ENCODE measurements at regions not wholly inside any gene's neighbourhood (a gene's known extent, or its start where the extent isn't known, plus 50 kb on each side); places are given as distances from the start of the nearest gene placed in this dataset.
A peak's percentile ranks its signal among the peaks of the same experiment; 100 is the strongest.

GRCh38 chr11:71341173-71341572 lies 88.8 kb upstream of the SHANK2 start:
- no peak for DNase-seq (ENCODE audit: low read depth)
- TF ChIP-seq CTCF (IDR thresholded peaks at IDR 0.05; ENCODE audit: insufficient read depth, low read depth, low read length) = no peak

GRCh38 chr11:71340086-71340606 lies 87.8 kb upstream of the SHANK2 start:
- no peak for TF ChIP-seq CTCF (IDR thresholded peaks at IDR 0.05; ENCODE audit: insufficient read depth, low read depth, low read length)
- H3K4me3 ChIP-seq (ENCODE audit: low read depth, low read length) = no peak overlapping the region
- DNase-seq (ENCODE audit: low read depth) = no peak

More at GRCh38 chr11:71341173-71341572, 88.8 kb upstream of the SHANK2 start:
- H3K4me3 ChIP-seq (ENCODE audit: low read depth, low read length) = no peak overlapping the region

DNA sequence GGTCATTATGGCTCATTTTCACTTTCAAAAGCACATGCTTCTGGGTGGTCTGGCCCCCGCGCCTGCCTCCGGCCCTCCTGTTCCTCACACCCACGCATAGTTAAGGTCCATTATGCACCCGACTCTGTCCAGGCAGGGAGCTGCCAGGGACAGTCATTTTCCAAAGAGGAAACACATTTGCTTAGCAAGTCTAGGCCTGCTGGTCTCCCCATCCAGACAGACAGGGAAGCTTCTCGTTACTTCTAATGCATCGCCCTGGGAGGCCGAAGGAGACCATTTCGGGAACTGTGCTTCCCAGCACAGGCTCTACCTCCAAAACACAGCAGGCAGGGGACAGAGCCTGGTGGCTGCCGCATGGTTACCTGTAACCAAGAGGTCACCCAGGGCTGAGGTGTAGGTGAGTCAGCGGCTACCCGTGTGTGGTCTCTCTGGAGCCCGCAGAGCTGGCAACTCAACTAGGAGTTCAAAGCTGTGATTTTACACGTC lies 87.1 kb upstream of the SHANK2 start:
- no peak for DNase-seq (ENCODE audit: low read depth)
- TF ChIP-seq CTCF (IDR thresholded peaks at IDR 0.05; ENCODE audit: insufficient read depth, low read depth, low read length) = no peak
- H3K4me3 ChIP-seq (ENCODE audit: low read depth, low read length) = no peak overlapping the region

- H3K4me3 ChIP-seq (ENCODE audit: low read depth, low read length) = no peak overlapping the region
- no peak for TF ChIP-seq CTCF (IDR thresholded peaks at IDR 0.05; ENCODE audit: insufficient read depth, low read depth, low read length)
- DNase-seq (ENCODE audit: low read depth) = peak; percentile 72
Observed at GRCh38 chr11:71338801-71339395, 86.5 kb upstream of the SHANK2 start.

GRCh38 chr11:71336996-71337754 lies 84.8 kb upstream of the SHANK2 start:
- no peak for DNase-seq (ENCODE audit: low read depth)
- H3K4me3 ChIP-seq (ENCODE audit: low read depth, low read length) = no peak overlapping the region
- no peak for TF ChIP-seq CTCF (IDR thresholded peaks at IDR 0.05; ENCODE audit: insufficient read depth, low read depth, low read length)

GRCh38 chr11:71336176-71336995 lies 84.0 kb upstream of the SHANK2 start:
- no peak overlapping the region for H3K4me3 ChIP-seq (ENCODE audit: low read depth, low read length)
- no peak for DNase-seq (ENCODE audit: low read depth)
- TF ChIP-seq CTCF (IDR thresholded peaks at IDR 0.05; ENCODE audit: insufficient read depth, low read depth, low read length) = no peak

All from fibroblast of villous mesenchyme (primary cell).